Activated naive CD4-positive, alpha-beta T cell treated with anti-CD3 and anti-CD28 coated beads, Interleukin-2, amount 50 U/mL, for 72 hours (primary cell): ENCODE measurements at regions not wholly inside any gene's neighbourhood (a gene's known extent, or its start where the extent isn't known, plus 50 kb on each side); places are given as distances from the start of the nearest gene placed in this dataset.

ENCODE experiments used
- ATAC-seq, 2 donors: fragments of 150-1000 bp; cut with Tn5 transposase; 2 replicates each; pipeline ENCODE4 v1.10.0; 2021; ENCODE audit warnings: mild to moderate bottlenecking in 2 of 2, moderate library complexity in 2 of 2
- DNase-seq, 2 donors: peaks; one replicate each; pipeline ENCODE4 v3.0.0; 2021 to 2022; ENCODE audit warnings: low spot score in 2 of 2
- H3K27ac Mint-ChIP-seq, 2 donors: one replicate each; pipeline ENCODE4 v1.8.0; 2022; ENCODE audit warnings: mild to moderate bottlenecking in 2 of 2, mixed read lengths in 2 of 2
- H3K36me3 Mint-ChIP-seq, 2 donors: one replicate each; pipeline ENCODE4 v1.8.0; 2022; ENCODE audit warnings: mixed read lengths in 2 of 2
- H3K9me3 Mint-ChIP-seq, 2 donors: one replicate each; pipeline ENCODE4 v1.8.0; 2022; ENCODE audit warnings: mixed read lengths in 2 of 2

GRCh38 chr2:61702088-61702467 is 151.8 kb downstream of the FAM161A start:
- DNase-seq (no peak), ATAC-seq (no peak)
- Mint-ChIP-seq H3K27ac (no peak overlapping the region), H3K36me3 (no peaks in the 10 kb centered on the region), H3K9me3 (no peaks in the 10 kb centered on the region)

DNA sequence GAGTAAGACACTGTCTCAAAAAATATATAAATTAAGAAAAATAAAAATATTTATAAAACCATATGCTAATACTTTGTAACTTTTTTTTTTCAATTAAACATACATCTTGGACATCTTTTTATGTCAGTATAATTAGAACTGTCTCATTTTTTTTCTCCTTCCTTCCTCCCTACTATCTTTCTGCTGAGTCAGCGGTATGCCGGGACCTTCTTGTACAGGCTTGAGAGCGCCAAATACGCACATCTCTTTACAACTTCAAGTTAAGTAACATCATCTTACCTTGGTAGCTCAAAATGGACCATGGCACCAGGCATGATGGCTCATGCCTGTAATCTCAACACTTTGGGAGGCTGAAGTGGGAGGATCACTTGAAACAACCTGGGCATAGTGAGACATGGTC is 153.4 kb downstream of the FAM161A start:
- ATAC-seq (no peak), DNase-seq (no peak)
- Mint-ChIP-seq H3K27ac (no peak overlapping the region), H3K9me3 (no peaks in the 10 kb centered on the region), H3K36me3 (no peaks in the 10 kb centered on the region)

DNA sequence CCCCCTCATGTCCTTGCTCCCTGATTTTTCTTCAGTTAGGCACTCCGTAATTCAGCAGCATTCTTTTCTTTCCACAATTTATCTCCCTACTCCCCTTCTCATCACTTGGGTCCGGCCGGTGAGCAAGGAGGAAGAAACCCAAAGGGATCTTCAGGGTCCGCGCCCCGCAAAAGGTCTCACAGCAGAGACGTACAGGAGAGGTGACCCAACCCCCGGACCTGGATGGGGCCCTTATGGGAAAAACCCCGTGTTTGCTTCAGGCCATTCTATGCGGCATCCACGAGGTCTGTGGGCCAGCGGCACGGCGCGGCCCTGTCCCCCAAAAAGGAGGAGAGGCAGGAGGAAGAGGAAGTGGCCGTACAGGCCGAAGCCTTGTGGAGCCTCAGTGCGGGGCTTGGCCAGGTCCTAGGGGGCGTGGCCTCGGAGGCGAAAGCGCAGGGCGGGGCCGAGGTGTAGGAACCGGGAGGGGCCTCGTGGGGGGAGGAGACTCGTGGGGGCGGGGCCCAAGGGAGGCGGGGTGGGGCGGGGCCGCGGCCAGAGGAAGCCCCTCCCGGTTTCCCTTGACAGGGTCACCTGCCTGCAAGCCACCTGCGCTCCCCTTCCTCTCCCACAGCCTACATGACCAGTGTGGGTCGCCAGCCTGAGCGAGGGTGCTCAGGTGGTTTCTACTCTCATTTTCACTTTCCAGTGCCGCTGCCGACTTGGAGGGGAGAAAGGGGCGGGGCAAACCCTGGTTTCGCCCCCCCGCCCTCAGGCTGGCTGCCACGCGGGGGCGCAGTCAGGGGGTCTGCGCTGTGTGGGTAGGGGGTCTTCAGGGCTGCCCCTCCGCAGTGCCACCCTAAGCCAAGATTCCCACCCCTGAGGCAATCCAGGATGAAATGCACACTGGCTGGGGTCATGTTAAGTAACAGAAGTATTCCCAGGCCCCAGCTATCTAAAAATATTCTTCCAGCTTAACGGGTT is 156.4 kb upstream of the XPO1 start:
- Mint-ChIP-seq H3K9me3 (no peaks in the 10 kb centered on the region), H3K27ac (peak overlapping the region; percentile 82 to 93), H3K36me3 (no peaks in the 10 kb centered on the region)
- peak; percentile 95 to 97 for ATAC-seq
- DNase-seq = peak; percentile 90 to 91

DNA sequence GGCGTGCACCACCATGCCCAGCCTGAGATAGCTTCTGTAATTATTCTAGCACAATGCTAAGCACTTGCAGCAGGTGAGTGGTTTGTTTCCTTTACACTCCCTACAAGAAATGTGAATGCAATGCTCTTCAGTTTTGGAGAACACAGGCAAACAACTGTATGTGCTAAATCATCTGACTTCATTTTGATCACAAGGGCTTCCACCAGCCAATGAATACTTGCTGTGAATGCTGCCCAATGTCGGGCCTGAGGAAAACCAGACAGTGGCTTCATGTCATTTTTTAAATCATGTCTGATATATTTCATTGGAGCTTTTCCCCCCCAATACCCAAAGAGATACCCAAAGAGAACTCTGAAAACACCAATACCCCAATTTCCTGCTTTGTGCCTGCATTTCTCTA is 155.6 kb upstream of the XPO1 start:
- H3K36me3 Mint-ChIP-seq = no peaks in the 10 kb centered on the region
- DNase-seq (no peak), ATAC-seq (no peak)
- peak overlapping the region in 1 of 2 donors; percentile 82 for H3K27ac Mint-ChIP-seq
- no peaks in the 10 kb centered on the region for H3K9me3 Mint-ChIP-seq

GRCh38 chr2:61690078-61690596 is 152.0 kb upstream of the XPO1 start:
- no peak overlapping the region for H3K27ac Mint-ChIP-seq
- ATAC-seq = no peak
- DNase-seq = no peak
- no peaks in the 10 kb centered on the region for H3K9me3 Mint-ChIP-seq
- H3K36me3 Mint-ChIP-seq = no peaks in the 10 kb centered on the region

GRCh38 chr2:61689568-61689967 is 151.4 kb upstream of the XPO1 start:
- no peaks in the 10 kb centered on the region for H3K36me3 Mint-ChIP-seq

GRCh38 chr2:61688369-61689334 is 150.5 kb upstream of the XPO1 start:
- H3K9me3 Mint-ChIP-seq = no peaks in the 10 kb centered on the region
- DNase-seq (no peak), ATAC-seq (no peak)

More at GRCh38 chr2:61689568-61689967, 151.4 kb upstream of the XPO1 start:
- Mint-ChIP-seq H3K9me3 (no peaks in the 10 kb centered on the region), H3K27ac (no peak overlapping the region)
- no peak for ATAC-seq
- DNase-seq = no peak

GRCh38 chr2:61679096-61679495 is 140.9 kb upstream of the XPO1 start:
- ATAC-seq (no peak), DNase-seq (no peak)
- Mint-ChIP-seq H3K9me3 (peaks cover 15 to 30% of the 10 kb centered on the region in 2 donors), H3K27ac (no peak overlapping the region), H3K36me3 (peaks cover 18 to 24% of the 10 kb centered on the region in 2 donors)

More at GRCh38 chr2:61688369-61689334, 150.5 kb upstream of the XPO1 start:
- Mint-ChIP-seq H3K36me3 (no peaks in the 10 kb centered on the region), H3K27ac (no peak overlapping the region)

DNA sequence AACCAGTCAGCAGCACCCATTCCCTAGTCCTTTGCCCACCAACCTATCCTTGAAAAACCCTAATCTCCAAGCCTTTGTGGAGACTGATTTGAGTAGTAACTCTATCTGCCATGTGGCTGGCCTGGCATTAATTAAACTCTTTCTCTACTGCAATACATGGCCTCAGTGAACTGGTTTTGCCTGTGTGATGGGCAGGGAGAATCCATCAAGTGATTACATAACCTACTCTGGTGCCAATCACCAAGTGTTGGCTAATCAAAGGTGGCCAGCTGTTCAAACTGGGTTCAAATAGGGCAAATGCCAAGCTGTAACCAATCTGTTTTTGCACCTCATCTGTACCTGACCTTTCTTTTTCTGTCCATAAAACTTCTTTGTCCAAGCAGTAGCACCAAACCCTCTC is 139.8 kb upstream of the XPO1 start:
- DNase-seq (no peak), ATAC-seq (no peak)
- peaks cover 20 to 27% of the 10 kb centered on the region in 2 donors for H3K36me3 Mint-ChIP-seq
- peaks cover 18 to 32% of the 10 kb centered on the region in 2 donors for H3K9me3 Mint-ChIP-seq
- H3K27ac Mint-ChIP-seq = no peak overlapping the region

DNA sequence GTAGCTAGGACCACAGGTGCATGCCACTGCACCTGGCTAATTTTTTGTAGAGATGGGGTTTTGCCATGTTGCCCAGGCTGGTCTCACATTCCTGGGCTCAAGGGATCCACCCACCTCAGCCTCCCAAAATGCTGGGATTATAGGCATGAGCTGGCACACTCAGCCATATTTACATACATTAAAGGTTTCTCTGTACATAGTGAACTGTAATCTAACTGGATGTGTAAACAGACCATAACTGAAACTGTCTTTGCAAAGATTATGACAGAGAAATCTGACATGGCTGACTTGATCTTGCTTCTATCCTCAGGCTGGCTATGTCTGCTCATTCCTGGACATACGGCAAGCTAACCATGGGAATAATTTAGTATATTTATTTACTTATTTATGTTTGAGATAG is 139.2 kb upstream of the XPO1 start:
- no peak for DNase-seq
- Mint-ChIP-seq H3K27ac (no peak overlapping the region), H3K36me3 (peaks cover 20 to 27% of the 10 kb centered on the region in 2 donors), H3K9me3 (peaks cover 18 to 32% of the 10 kb centered on the region in 2 donors)
- ATAC-seq = no peak

DNA sequence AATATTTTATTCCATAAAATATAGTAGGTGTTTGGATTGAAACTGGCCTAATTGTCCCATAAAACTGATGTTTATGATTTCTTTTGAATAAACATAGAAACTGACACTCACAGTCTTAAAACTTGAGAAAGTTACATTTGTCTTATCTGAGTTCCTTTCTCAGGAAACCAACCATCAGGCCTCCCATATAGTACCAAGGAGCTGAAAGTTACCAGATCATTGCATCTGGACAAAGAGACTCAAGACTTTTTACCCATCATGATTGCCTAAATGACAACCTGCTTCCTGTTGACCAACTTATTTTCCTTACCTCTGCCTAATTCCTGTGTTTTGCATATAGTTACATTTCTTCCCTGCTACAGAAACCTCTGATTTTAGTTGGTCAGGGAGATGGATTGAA is 137.0 kb upstream of the XPO1 start:
- no peak overlapping the region for H3K27ac Mint-ChIP-seq
- DNase-seq (no peak), ATAC-seq (no peak)
- H3K36me3 Mint-ChIP-seq = peaks cover 20 to 27% of the 10 kb centered on the region in 2 donors
- peaks cover 18 to 32% of the 10 kb centered on the region in 2 donors for H3K9me3 Mint-ChIP-seq

DNA sequence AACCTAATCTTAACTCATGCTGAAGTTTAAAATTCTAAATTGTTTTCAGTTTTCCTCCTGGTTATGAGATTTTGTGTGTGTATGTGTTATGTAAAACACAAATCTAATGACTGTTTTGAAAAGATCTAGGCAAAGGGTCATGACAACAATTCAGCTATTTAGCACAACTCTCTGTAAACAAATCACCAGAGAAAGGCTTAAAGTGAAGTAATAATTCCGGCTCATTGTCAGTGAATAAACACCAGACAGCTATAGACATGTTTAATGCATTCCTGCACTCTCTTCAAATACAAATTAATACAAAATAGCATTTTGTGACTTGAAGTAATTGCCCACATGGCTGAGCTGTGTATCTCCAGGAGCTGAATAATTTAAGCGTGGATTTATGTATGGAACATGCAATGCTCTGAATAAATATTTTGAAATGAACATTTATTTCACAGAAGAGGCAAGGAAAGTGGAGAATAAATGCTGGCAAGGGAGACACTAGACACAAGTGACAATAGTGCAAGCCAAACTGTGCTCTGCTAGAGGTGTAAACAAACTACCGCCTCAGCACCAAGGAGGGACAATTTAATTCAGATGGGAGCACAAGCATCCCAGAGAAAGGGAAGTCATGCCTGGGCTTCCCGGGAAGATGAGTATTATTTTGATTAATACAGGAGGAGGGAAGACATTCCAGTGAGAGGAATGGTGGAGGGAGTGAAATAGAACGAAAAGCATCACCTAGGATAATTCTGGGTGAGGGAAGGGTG is 133.6 kb upstream of the XPO1 start:
- ATAC-seq = no peak
- H3K27ac Mint-ChIP-seq = peak overlapping the region; percentile 47 to 86

DNA sequence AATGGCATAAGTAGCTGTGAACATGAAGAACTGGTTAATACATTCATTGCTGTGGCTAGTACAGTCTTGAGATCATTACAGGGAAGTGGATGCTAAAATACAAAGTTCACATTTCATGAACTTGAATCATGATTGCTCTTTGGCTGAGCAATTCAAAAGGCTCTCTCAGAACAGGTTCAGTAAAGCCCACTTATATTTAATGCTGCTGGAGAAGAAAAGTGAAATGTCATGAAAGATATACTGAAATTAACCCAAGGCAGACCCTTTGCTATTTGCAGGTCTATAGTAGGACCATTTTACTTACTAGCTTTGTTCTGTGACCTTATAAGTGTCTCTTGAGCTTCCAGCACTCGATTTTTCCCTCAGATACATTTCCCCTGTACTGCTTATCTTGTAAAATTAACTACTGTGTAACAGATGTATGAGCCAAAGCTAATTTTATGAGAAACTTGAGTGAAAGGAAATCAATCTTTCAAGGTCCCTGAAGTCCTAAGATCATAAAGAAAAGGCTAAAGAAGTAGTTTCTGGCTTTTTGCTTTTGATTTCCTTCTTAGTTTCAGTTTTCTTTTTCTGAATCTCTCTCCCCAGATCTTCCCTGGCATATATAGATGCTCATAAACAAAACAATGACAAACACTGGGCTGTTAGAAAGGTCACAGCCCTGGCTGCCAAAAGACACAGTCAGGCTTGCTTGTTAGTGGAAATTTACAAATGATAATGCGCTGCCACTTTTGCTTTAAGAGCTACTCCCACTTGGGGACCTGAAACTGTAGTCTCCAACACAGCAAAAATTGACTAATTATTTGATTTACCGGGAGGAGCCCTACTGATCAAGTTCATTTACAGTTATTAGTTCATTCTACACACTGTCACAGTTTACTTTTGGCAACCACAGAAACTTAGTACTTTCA is 132.7 kb upstream of the XPO1 start:
- DNase-seq (peak in 1 of 2 donors; percentile 10), ATAC-seq (peak; percentile 93 to 95)
- Mint-ChIP-seq H3K27ac (peak overlapping the region; percentile 86 to 88), H3K36me3 (peaks cover 14 to 20% of the 10 kb centered on the region in 2 donors), H3K9me3 (peaks cover 14 to 18% of the 10 kb centered on the region in 2 donors)

More for the DNA sequence above, 133.6 kb upstream of the XPO1 start:
- Mint-ChIP-seq H3K9me3 (peaks cover 18 to 25% of the 10 kb centered on the region in 2 donors), H3K36me3 (peaks cover 19 to 27% of the 10 kb centered on the region in 2 donors)
- DNase-seq = no peak

- Mint-ChIP-seq H3K27ac (no peak overlapping the region), H3K36me3 (no peaks in the 10 kb centered on the region), H3K9me3 (no peaks in the 10 kb centered on the region)
- no peak for ATAC-seq
- no peak for DNase-seq
Measured at GRCh38 chr2:61664190-61664589, 126.0 kb upstream of the XPO1 start.

- DNase-seq = no peak
- Mint-ChIP-seq H3K36me3 (no peaks in the 10 kb centered on the region), H3K27ac (no peak overlapping the region), H3K9me3 (no peaks in the 10 kb centered on the region)
- ATAC-seq = peak in 1 of 2 donors; percentile 47
Measured at GRCh38 chr2:61662990-61663389, 124.8 kb upstream of the XPO1 start.
